ENCODE measurements at regions not wholly inside any gene's neighbourhood (a gene's known extent, or its start where the extent isn't known, plus 50 kb on each side); places are given as distances from the start of the nearest gene placed in this dataset.
"Not testable (repeated sequence)": the region's sequence is repeated elsewhere in the genome, so short reads cannot be mapped to it uniquely, and the experiment has no call there.

GRCh38 chr7:152543799-152544198, 108.0 kb upstream of the KMT2C start:
- intact Hi-C loops (cut with DNase I; ENCODE audit: low total_unique reads): no loop called here
- Histone ChIP-seq H3K9me3 (no peaks in the 10 kb centered on the region), H3K4me1 (peaks cover 0 to 4% (median 0%) of the 10 kb centered on the region in 6 donors), H3K27ac (peak overlapping the region in 5 of 8 donors; percentile 9 to 52 (median 29)), H3K27me3 (replicated peaks in 1 of 7) (no peaks in the 10 kb centered on the region), H3K36me3 (no peaks in the 10 kb centered on the region), H3K4me3 (no peak overlapping the region)
- TF ChIP-seq POLR2AphosphoS5 (IDR thresholded peaks at IDR 0.05): no peak
- no peak for TF ChIP-seq CTCF (IDR thresholded peaks at IDR 0.05 in 8 of 11, conservative IDR thresholded peaks at IDR 0.05 in 3 of 11)
- no peak for TF ChIP-seq POLR2A (IDR thresholded peaks at IDR 0.05)
- no peak for DNase-seq
- whole genome bisulfite sequencing, 5 donors: 60 to 76% (median 68%) methylated on average over 5 of the region's 5 CpGs

GRCh38 chr7:152541892-152542291, 106.1 kb upstream of the KMT2C start:
- 79 to 93% (median 87%) methylated on average over 5 of the region's 5 CpGs for WGBS, 5 donors
- Histone ChIP-seq H3K27ac (no peak overlapping the region), H3K4me1 (peaks cover 0 to 4% (median 0%) of the 10 kb centered on the region in 6 donors), H3K4me3 (no peak overlapping the region), H3K27me3 (replicated peaks in 1 of 7) (no peaks in the 10 kb centered on the region), H3K36me3 (no peaks in the 10 kb centered on the region), H3K9me3 (no peaks in the 10 kb centered on the region)
- intact Hi-C loops (cut with DNase I; ENCODE audit: low total_unique reads): no loop called here
- peak; percentile 13 for DNase-seq
- TF ChIP-seq CTCF (IDR thresholded peaks at IDR 0.05 in 8 of 11, conservative IDR thresholded peaks at IDR 0.05 in 3 of 11) (no peak), POLR2A (IDR thresholded peaks at IDR 0.05) (no peak), POLR2AphosphoS5 (IDR thresholded peaks at IDR 0.05) (no peak)

- H3K4me3 ChIP-seq; H3K36me3 ChIP-seq; H3K27me3 ChIP-seq (replicated peaks in 1 of 7); H3K9me3 ChIP-seq; H3K27ac ChIP-seq; H3K4me1 ChIP-seq; intact Hi-C loops (cut with DNase I; ENCODE audit: low total_unique reads): not testable (repeated sequence)
- 94 to 99% (median 97%) methylated on average over 9 to 17 of the region's 17 CpGs for WGBS, 5 donors
- peak; percentile 56 for DNase-seq
These were observed 103.3 kb upstream of the KMT2C start for GRCh38 chr7:152539190-152539495.

GRCh38 chr7:152538346-152539189, 102.8 kb upstream of the KMT2C start:
- H3K27me3 ChIP-seq (replicated peaks in 1 of 7); H3K27ac ChIP-seq; H3K4me1 ChIP-seq; intact Hi-C loops (cut with DNase I; ENCODE audit: low total_unique reads); H3K4me3 ChIP-seq; H3K36me3 ChIP-seq: not testable (repeated sequence)
- DNase-seq: peak; percentile 44
- WGBS, 5 donors: 93 to 94% (median 93%) methylated on average over 20 to 46 of the region's 46 CpGs
- peaks cover 0 to 13% (median 10%) of the 10 kb centered on the region in 8 donors for H3K9me3 ChIP-seq

- intact Hi-C loops (cut with DNase I; ENCODE audit: low total_unique reads): no loop called here
- 67 to 71% (median 68%) methylated on average over 4 of the region's 4 CpGs for WGBS, 5 donors
- H3K27me3 ChIP-seq (replicated peaks in 1 of 7): no peaks in the 10 kb centered on the region
These were observed 101.8 kb upstream of the KMT2C start for GRCh38 chr7:152537639-152538038.

More at GRCh38 chr7:152537639-152538038, 101.8 kb upstream of the KMT2C start:
- no peak for TF ChIP-seq CTCF (IDR thresholded peaks at IDR 0.05 in 8 of 11, conservative IDR thresholded peaks at IDR 0.05 in 3 of 11)
- no peak for TF ChIP-seq POLR2A (IDR thresholded peaks at IDR 0.05)
- DNase-seq: no peak
- Histone ChIP-seq H3K4me3 (no peak overlapping the region), H3K36me3 (no peaks in the 10 kb centered on the region), H3K27ac (no peak overlapping the region), H3K9me3 (peaks cover 0 to 18% (median 11%) of the 10 kb centered on the region in 8 donors), H3K4me1 (no peaks in the 10 kb centered on the region)

Data from spleen (tissue), 11 donors.